Muscle layer of colon (tissue), 2 donors: ENCODE measurements at regions not wholly inside any gene's neighbourhood (a gene's known extent, or its start where the extent isn't known, plus 50 kb on each side); places are given as distances from the start of the nearest gene placed in this dataset.

Experiments used
- H3K27ac ChIP-seq: one replicate; pipeline ENCODE4 v1.7.0; 2013; ENCODE audit warnings: low read depth, mild to moderate bottlenecking, low read length, moderate library complexity
- H3K27me3 ChIP-seq, 2 donors: one replicate each; pipeline ENCODE4 v1.7.0; 2013; ENCODE audit warnings: low read length in 2 of 2, mild to moderate bottlenecking in 2 of 2; ENCODE audit not compliant: insufficient read depth in 2 of 2, control insufficient read depth in 1 of 2
- H3K36me3 ChIP-seq: one replicate; pipeline ENCODE4 v1.7.0; 2013; ENCODE audit warnings: mild to moderate bottlenecking, low read length; ENCODE audit not compliant: insufficient read depth
- H3K4me1 ChIP-seq: one replicate; pipeline ENCODE4 v1.7.0; 2013; ENCODE audit warnings: mild to moderate bottlenecking, low read length; ENCODE audit not compliant: insufficient read depth
- H3K4me3 ChIP-seq, 2 donors: one replicate each; pipeline ENCODE4 v1.7.0; 2013; ENCODE audit warnings: low read length in 2 of 2, low read depth in 1 of 2, mild to moderate bottlenecking in 1 of 2, moderate library complexity in 1 of 2
- H3K9ac ChIP-seq: one replicate; pipeline ENCODE4 v1.7.0; 2013; ENCODE audit warnings: low read length
- H3K9me3 ChIP-seq: one replicate; pipeline ENCODE4 v1.7.0; 2013; ENCODE audit warnings: mild to moderate bottlenecking, low read length
- donor health status: abdominal sarcoma.
- donor health status: Adenocarcinoma of cecum.

DNA sequence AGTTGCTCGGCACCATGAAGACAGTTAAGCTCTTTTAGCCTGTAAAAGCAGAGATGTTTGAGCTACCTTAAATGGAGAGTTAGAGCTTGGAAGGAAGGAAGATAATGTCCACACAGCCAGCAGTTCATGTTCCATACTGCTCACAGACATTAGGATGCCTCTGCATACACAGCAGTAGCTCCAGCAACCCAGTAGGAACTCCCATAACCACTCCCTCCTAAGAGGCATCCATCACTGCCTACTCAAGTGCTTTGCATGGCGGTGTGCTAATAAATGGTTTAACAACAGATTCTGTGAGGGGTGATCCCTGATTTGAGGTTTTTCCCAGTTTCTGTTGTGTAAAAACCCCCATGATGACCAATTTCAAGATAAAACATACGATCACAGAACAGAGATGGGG lies 286.4 kb downstream of the HACE1 start:
- Histone ChIP-seq H3K9ac (no peak overlapping the region), H3K9me3 (peaks cover 3% of the 10 kb centered on the region), H3K27ac (no peak overlapping the region), H3K4me1 (no peaks in the 10 kb centered on the region), H3K4me3 (no peak overlapping the region), H3K27me3 (no peaks in the 10 kb centered on the region), H3K36me3 (no peaks in the 10 kb centered on the region)

DNA sequence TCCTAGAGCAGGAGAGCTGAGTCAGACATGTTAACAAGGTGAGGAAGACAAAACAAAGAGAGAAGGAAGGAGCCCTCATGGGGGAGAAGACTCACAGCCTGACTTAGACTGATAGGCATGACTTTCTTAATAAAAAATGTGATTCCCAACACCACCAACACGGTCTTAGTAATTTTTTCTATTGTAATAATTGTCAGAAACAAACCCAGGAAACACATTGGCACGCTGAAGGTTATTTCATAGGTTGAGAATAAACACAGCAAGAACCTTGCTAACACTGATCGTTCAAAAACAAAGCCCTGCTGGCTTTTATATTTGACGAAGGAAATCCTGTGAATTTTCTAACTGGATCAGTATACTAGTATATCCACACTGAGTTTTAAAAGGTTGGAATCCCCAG lies 286.8 kb downstream of the HACE1 start:
- Histone ChIP-seq H3K4me3 (no peak overlapping the region), H3K9me3 (peaks cover 3% of the 10 kb centered on the region), H3K27ac (no peak overlapping the region), H3K9ac (no peak overlapping the region), H3K4me1 (no peaks in the 10 kb centered on the region), H3K36me3 (no peaks in the 10 kb centered on the region), H3K27me3 (no peaks in the 10 kb centered on the region)

DNA sequence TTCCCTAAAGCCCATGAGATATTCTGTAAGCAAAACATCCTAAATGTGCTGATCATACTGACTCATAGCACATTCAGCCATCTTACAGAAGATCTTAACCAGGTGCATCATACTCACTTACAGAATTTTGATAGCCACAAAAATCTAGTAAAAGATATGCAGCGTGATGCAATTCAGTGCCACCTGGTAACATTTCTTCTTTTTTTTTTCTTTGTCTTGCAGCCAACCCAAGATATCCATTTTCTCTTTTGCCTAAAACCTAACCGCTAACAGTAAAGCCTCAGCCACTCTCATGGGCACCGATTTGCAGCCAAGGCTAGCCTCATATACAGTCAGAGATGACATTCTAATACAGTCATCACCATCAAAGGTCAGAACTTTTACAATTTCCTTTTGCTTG lies 293.3 kb downstream of the HACE1 start:
- Histone ChIP-seq H3K27ac (no peak overlapping the region), H3K4me1 (no peaks in the 10 kb centered on the region), H3K9ac (no peak overlapping the region), H3K36me3 (no peaks in the 10 kb centered on the region), H3K9me3 (peaks cover 3% of the 10 kb centered on the region), H3K4me3 (no peak overlapping the region), H3K27me3 (no peaks in the 10 kb centered on the region)

DNA sequence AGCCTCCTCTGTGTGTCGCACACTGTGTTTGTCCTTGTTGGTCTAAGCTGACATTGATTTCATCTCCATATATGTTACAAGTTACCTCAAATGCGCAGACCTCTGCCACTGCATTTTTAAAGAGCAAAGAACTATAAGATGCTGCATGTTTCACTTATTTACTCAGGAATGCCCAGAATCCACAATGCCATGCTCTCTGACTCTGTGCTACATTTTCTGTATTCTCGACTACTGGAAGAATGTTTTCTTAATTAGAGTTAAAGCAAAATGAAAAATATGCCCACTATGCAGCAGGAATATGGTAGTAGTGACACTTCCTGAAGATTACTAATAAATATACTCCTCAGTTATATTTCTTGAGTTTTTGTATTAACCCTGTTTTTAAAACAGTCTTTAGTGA lies 296.4 kb downstream of the HACE1 start:
- Histone ChIP-seq H3K36me3 (no peaks in the 10 kb centered on the region), H3K27ac (no peak overlapping the region), H3K4me3 (no peak overlapping the region), H3K4me1 (no peaks in the 10 kb centered on the region), H3K27me3 (no peaks in the 10 kb centered on the region), H3K9ac (no peak overlapping the region), H3K9me3 (no peaks in the 10 kb centered on the region)

DNA sequence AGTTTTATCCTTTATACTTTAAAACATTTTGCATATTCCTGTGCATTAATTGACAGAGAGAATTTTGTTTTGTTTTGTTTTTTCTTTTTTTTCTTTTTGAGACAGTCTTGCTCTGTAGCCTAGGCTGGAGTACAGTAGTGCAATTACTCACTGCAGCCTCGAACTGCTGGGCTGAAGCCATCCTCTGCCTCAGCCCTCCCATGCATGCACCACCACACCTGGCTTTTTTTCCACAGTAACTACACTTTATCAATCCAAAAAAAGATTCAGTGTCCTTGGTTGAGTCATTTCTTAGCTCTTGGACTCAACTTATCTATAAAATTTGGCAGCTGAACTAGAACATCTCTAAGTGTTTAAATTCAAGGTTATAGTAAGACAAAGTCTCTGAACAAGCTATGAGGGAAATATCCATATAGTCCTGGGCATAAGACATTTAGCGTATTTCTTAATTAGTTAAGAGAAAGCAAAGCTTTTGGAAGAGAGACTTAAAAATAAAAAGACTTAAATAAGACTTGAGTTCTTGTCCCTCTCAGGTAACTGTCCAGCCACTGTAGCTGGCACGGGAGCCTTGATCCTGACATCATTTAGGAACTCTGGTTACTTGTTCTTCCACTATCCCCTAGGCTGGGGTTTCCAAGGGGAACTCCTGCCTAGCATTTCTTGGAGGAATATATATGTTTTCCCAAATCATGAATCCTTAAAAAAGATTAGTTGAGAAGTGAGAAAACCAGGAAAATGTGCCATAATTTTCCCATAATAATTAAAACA lies 300.1 kb downstream of the HACE1 start:
- H3K36me3 ChIP-seq: no peaks in the 10 kb centered on the region
- no peaks in the 10 kb centered on the region for H3K27me3 ChIP-seq
- H3K9ac ChIP-seq: no peak overlapping the region
- H3K9me3 ChIP-seq: no peaks in the 10 kb centered on the region
- no peak overlapping the region for H3K27ac ChIP-seq
- no peaks in the 10 kb centered on the region for H3K4me1 ChIP-seq
- no peak overlapping the region for H3K4me3 ChIP-seq

DNA sequence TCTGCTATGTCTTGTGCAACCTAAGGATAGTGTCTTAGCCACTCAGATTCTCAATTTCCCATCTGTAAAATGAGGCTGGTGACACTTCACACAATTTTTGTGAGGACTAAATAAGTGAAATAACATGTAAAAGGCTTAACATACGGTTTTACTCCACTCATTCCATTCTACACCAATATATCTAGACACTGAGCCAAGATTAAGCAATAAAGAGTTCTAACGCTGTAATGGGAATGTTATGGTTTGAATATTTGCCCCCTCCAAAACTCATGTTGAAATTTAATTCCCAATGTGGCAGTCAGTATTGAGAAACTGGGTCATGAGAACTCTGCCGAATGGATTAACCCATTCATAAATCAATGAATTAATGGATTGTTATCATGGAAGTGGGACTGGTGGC lies 301.0 kb downstream of the HACE1 start:
- Histone ChIP-seq H3K4me3 (no peak overlapping the region), H3K27ac (no peak overlapping the region), H3K9me3 (no peaks in the 10 kb centered on the region), H3K9ac (no peak overlapping the region), H3K36me3 (no peaks in the 10 kb centered on the region), H3K27me3 (no peaks in the 10 kb centered on the region), H3K4me1 (no peaks in the 10 kb centered on the region)

DNA sequence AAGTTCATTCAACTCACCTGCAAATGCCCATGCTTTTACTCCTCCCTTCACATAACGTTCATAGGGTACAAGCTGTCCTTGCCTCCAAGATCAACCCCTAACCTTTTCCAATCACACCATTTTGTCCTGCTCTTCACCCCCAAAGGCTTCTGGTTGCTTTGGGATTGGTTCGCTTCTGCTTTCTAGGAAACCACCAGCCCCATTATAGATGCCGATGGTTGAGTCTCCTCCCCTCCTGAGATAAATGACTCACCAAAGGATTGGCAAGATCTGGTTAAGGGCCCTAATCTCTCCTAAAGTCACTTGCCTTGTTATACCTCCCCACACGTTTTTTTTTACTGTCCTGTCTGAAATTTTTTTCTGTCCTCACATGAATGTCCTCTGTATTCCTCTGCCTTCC lies 311.4 kb downstream of the HACE1 start:
- Histone ChIP-seq H3K4me1 (no peaks in the 10 kb centered on the region), H3K27me3 (no peaks in the 10 kb centered on the region), H3K9ac (no peak overlapping the region), H3K27ac (no peak overlapping the region), H3K9me3 (no peaks in the 10 kb centered on the region), H3K36me3 (no peaks in the 10 kb centered on the region), H3K4me3 (no peak overlapping the region)

DNA sequence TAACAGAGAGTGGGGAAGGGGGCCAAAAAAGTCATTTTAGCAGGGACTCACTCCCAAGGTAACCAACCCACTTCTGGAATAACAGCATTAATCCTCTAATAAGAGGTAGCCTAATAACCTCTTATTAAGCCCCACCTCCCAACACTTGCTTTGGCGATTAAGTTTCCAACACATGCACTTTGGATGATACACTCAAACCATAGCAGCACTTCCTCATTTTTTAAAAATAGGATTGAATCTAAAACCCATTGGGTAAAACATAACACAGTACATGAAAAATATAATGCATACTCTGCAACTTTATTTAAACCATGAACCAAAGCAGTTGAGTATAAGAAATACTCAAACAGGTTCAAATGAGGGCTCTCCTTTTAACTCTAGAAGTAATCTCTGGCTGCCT lies 318.3 kb downstream of the HACE1 start:
- Histone ChIP-seq H3K36me3 (no peaks in the 10 kb centered on the region), H3K9ac (no peak overlapping the region), H3K27me3 (no peaks in the 10 kb centered on the region), H3K4me3 (no peak overlapping the region), H3K4me1 (no peaks in the 10 kb centered on the region), H3K9me3 (no peaks in the 10 kb centered on the region), H3K27ac (no peak overlapping the region)

DNA sequence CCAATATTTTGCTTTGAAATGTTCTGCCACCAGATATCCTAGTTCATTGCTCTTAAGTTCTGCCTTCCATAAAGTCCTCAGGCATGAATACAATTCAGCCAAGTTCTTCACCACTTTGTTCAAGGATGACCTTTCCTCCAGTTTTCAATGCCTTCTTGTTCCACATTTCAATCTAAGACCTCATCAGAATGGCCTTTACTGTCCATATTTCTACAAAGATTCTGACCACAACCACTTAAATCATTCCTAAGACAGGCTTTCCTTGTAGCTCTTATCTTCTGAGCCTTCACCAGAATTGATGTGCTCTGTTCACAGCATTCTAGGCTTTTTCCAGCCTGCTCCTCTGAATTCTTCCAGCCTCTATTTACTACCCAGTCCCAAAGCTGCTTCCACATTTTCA lies 319.0 kb downstream of the HACE1 start:
- Histone ChIP-seq H3K36me3 (no peaks in the 10 kb centered on the region), H3K27me3 (no peaks in the 10 kb centered on the region), H3K9me3 (no peaks in the 10 kb centered on the region), H3K27ac (no peak overlapping the region), H3K4me3 (no peak overlapping the region), H3K4me1 (no peaks in the 10 kb centered on the region), H3K9ac (no peak overlapping the region)

DNA sequence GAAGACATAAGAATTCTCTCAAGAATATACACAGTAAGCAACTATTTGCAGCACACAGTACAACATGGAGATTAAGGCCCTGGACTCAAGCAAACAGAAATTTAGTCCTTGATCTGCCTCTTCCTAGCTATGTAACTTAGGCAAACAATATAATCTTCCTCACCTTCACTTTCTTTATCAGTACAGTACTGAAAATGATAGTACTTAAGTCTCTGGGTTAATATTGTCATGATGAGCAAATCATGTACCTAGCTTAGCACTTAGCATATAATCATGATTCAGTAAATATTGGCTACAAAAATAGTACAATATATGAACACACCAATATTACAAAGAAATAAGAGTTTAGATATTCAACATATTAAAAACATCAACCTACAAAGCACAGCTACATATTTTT lies 320.5 kb downstream of the HACE1 start:
- no peaks in the 10 kb centered on the region for H3K9me3 ChIP-seq
- H3K27ac ChIP-seq: no peak overlapping the region
- no peaks in the 10 kb centered on the region for H3K4me1 ChIP-seq
- H3K27me3 ChIP-seq: no peaks in the 10 kb centered on the region
- H3K36me3 ChIP-seq: no peaks in the 10 kb centered on the region
- H3K9ac ChIP-seq: no peak overlapping the region
- no peak overlapping the region for H3K4me3 ChIP-seq

DNA sequence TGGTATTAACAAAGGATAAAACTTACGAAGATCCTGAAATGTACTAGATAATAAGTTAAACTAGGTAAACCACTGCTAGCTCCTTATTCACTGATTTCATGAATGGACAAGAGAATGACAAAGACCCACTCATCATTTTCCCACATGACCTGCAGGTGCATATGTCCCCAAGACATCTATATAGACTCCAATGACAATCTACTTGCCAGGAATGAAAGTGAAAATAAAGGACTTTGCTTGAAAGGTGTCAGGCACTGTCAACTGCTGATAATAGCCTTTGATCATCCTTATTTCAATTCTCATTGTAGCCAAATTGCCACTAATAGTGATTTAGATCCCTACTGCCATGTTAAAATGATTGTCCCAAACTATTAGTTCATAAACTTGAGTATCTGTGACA lies 321.8 kb downstream of the HACE1 start:
- Histone ChIP-seq H3K27me3 (no peaks in the 10 kb centered on the region), H3K9ac (no peak overlapping the region), H3K36me3 (no peaks in the 10 kb centered on the region), H3K27ac (no peak overlapping the region), H3K4me1 (peaks cover 5% of the 10 kb centered on the region), H3K9me3 (no peaks in the 10 kb centered on the region), H3K4me3 (no peak overlapping the region)

DNA sequence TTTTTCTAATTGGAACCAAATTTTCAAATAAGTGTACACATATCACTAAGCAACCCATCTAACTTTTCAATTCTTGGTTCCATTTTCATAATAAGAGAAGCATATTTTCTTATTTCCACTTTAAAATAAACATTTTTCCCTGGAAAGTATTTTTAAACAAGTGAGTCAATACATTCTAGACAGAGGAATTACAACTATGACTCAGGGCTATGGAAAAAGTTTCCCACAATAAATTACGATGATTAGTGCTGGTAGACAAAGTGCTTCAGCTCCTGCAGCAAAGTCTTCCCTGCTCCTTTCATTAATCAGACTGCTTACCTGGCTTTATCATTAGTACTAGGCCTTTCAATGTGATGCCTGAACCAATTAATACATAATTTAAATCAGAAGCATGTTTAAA lies 322.5 kb downstream of the HACE1 start:
- H3K27me3 ChIP-seq: no peaks in the 10 kb centered on the region
- no peaks in the 10 kb centered on the region for H3K9me3 ChIP-seq
- no peaks in the 10 kb centered on the region for H3K36me3 ChIP-seq
- no peak overlapping the region for H3K9ac ChIP-seq
- H3K4me3 ChIP-seq: no peak overlapping the region
- peaks cover 12% of the 10 kb centered on the region for H3K4me1 ChIP-seq
- H3K27ac ChIP-seq: no peak overlapping the region
